Stimulated activated effector memory CD8-positive, alpha-beta T cell treated with anti-CD3 and anti-CD28 coated beads, Interleukin-12 subunit alpha, Interleukin-12 subunit beta, amount 100 ng/mL, for 72 hours (primary cell): ENCODE measurements at regions not wholly inside any gene's neighbourhood (a gene's known extent, or its start where the extent isn't known, plus 50 kb on each side); places are given as distances from the start of the nearest gene placed in this dataset.
A peak's percentile ranks its signal among the peaks of the same experiment; 100 is the strongest.

ENCODE experiments used
- ATAC-seq: fragments of 150-1000 bp; cut with Tn5 transposase; 2 replicates; pipeline ENCODE4 v1.10.0; 2021
- DNase-seq, 2 donors: peaks; one replicate each; pipeline ENCODE4 v3.0.0; 2021 to 2022; ENCODE audit warnings: low spot score in 2 of 2
- H3K27ac Mint-ChIP-seq: one replicate; pipeline ENCODE4 v1.8.0; 2022; ENCODE audit warnings: mild to moderate bottlenecking, mixed read lengths
- H3K36me3 Mint-ChIP-seq: one replicate; pipeline ENCODE4 v1.8.0; 2022; ENCODE audit warnings: mild to moderate bottlenecking, mixed read lengths
- H3K4me1 Mint-ChIP-seq: one replicate; pipeline ENCODE4 v1.8.0; 2022; ENCODE audit warnings: mixed read lengths
- H3K4me3 Mint-ChIP-seq: one replicate; pipeline ENCODE4 v1.8.0; 2022; ENCODE audit warnings: mild to moderate bottlenecking, mixed read lengths
- H3K9me3 Mint-ChIP-seq: one replicate; pipeline ENCODE4 v1.8.0; 2022; ENCODE audit warnings: mixed read lengths

- ATAC-seq, result no peak
- no peak overlapping the region for H3K4me3 Mint-ChIP-seq
- peaks cover 41% of the 10 kb centered on the region for H3K4me1 Mint-ChIP-seq
- H3K9me3 Mint-ChIP-seq, result no peaks in the 10 kb centered on the region
- peaks cover 12% of the 10 kb centered on the region for H3K36me3 Mint-ChIP-seq
- H3K27ac Mint-ChIP-seq, result peak overlapping the region; percentile 32
- DNase-seq, result no peak
Observed at GRCh38 chr12:124486346-124486963, 81.0 kb downstream of the NCOR2 start.

GRCh38 chr12:124485371-124485770, 82.0 kb downstream of the NCOR2 start:
- peak overlapping the region; percentile 80 for H3K27ac Mint-ChIP-seq
- no peak for DNase-seq
- H3K4me3 Mint-ChIP-seq, result no peak overlapping the region
- peaks cover 12% of the 10 kb centered on the region for H3K36me3 Mint-ChIP-seq
- peaks cover 49% of the 10 kb centered on the region for H3K4me1 Mint-ChIP-seq
- no peak for ATAC-seq
- H3K9me3 Mint-ChIP-seq, result no peaks in the 10 kb centered on the region

GRCh38 chr12:124484526-124484953, 82.9 kb downstream of the NCOR2 start:
- no peak overlapping the region for H3K4me3 Mint-ChIP-seq
- no peak for ATAC-seq
- H3K27ac Mint-ChIP-seq, result peak overlapping the region; percentile 80
- H3K36me3 Mint-ChIP-seq, result peaks cover 12% of the 10 kb centered on the region
- H3K9me3 Mint-ChIP-seq, result no peaks in the 10 kb centered on the region
- no peak for DNase-seq
- peaks cover 52% of the 10 kb centered on the region for H3K4me1 Mint-ChIP-seq

GRCh38 chr12:124484067-124484466, 83.3 kb downstream of the NCOR2 start:
- Mint-ChIP-seq H3K36me3 (peaks cover 12% of the 10 kb centered on the region), H3K4me1 (peaks cover 56% of the 10 kb centered on the region), H3K9me3 (no peaks in the 10 kb centered on the region), H3K27ac (peak overlapping the region; percentile 80), H3K4me3 (no peak overlapping the region)
- ATAC-seq, result no peak
- no peak for DNase-seq

GRCh38 chr12:124482901-124483799, 84.3 kb downstream of the NCOR2 start:
- no peak for ATAC-seq
- no peak for DNase-seq

GRCh38 chr12:124482567-124482893, 84.9 kb downstream of the NCOR2 start:
- Mint-ChIP-seq H3K4me1 (peaks cover 63% of the 10 kb centered on the region), H3K36me3 (peaks cover 22% of the 10 kb centered on the region), H3K4me3 (no peak overlapping the region), H3K9me3 (no peaks in the 10 kb centered on the region), H3K27ac (no peak overlapping the region)
- no peak for DNase-seq
- no peak for ATAC-seq

More at GRCh38 chr12:124482901-124483799, 84.3 kb downstream of the NCOR2 start:
- peaks cover 64% of the 10 kb centered on the region for H3K4me1 Mint-ChIP-seq
- no peak overlapping the region for H3K27ac Mint-ChIP-seq
- H3K9me3 Mint-ChIP-seq, result no peaks in the 10 kb centered on the region
- H3K36me3 Mint-ChIP-seq, result peaks cover 21% of the 10 kb centered on the region
- H3K4me3 Mint-ChIP-seq, result no peak overlapping the region

- Mint-ChIP-seq H3K36me3 (peaks cover 28% of the 10 kb centered on the region), H3K9me3 (no peaks in the 10 kb centered on the region), H3K27ac (no peak overlapping the region), H3K4me3 (no peak overlapping the region), H3K4me1 (peaks cover 60% of the 10 kb centered on the region)
- no peak for DNase-seq
- no peak for ATAC-seq
Observed at GRCh38 chr12:124481772-124482566, 85.4 kb downstream of the NCOR2 start.

GRCh38 chr12:124481257-124481750, 86.1 kb downstream of the NCOR2 start:
- DNase-seq (no peak), ATAC-seq (no peak)
- Mint-ChIP-seq H3K36me3 (peaks cover 35% of the 10 kb centered on the region), H3K4me1 (peaks cover 60% of the 10 kb centered on the region), H3K4me3 (peak overlapping the region; percentile 38), H3K27ac (no peak overlapping the region), H3K9me3 (no peaks in the 10 kb centered on the region)

GRCh38 chr12:124480469-124481256, 86.7 kb downstream of the NCOR2 start:
- ATAC-seq (peak; percentile 90), DNase-seq (peak in 1 of 2 donors; percentile 74)
- Mint-ChIP-seq H3K36me3 (peaks cover 36% of the 10 kb centered on the region), H3K9me3 (no peaks in the 10 kb centered on the region), H3K4me3 (peak overlapping the region; percentile 38), H3K4me1 (peaks cover 55% of the 10 kb centered on the region), H3K27ac (peak overlapping the region; percentile 26)

GRCh38 chr12:124479680-124480468, 87.5 kb downstream of the NCOR2 start:
- H3K4me3 Mint-ChIP-seq, result peak overlapping the region; percentile 38
- peaks cover 36% of the 10 kb centered on the region for H3K36me3 Mint-ChIP-seq

GRCh38 chr12:124478985-124479645, 88.3 kb downstream of the NCOR2 start:
- peaks cover 35% of the 10 kb centered on the region for H3K36me3 Mint-ChIP-seq
- no peak overlapping the region for H3K4me3 Mint-ChIP-seq
- ATAC-seq, result no peak
- DNase-seq, result no peak
- H3K27ac Mint-ChIP-seq, result no peak overlapping the region
- H3K9me3 Mint-ChIP-seq, result no peaks in the 10 kb centered on the region
- H3K4me1 Mint-ChIP-seq, result peaks cover 44% of the 10 kb centered on the region

More at GRCh38 chr12:124479680-124480468, 87.5 kb downstream of the NCOR2 start:
- Mint-ChIP-seq H3K9me3 (no peaks in the 10 kb centered on the region), H3K4me1 (peaks cover 52% of the 10 kb centered on the region), H3K27ac (peak overlapping the region; percentile 26)
- peak; percentile 35 for ATAC-seq
- no peak for DNase-seq

- DNase-seq (no peak), ATAC-seq (no peak)
- Mint-ChIP-seq H3K27ac (no peak overlapping the region), H3K4me3 (no peak overlapping the region), H3K4me1 (peaks cover 44% of the 10 kb centered on the region), H3K9me3 (peaks cover 5% of the 10 kb centered on the region), H3K36me3 (peaks cover 37% of the 10 kb centered on the region)
Observed at GRCh38 chr12:124478416-124478815, 89.0 kb downstream of the NCOR2 start.

- no peak for DNase-seq
- Mint-ChIP-seq H3K4me3 (no peak overlapping the region), H3K27ac (no peak overlapping the region), H3K4me1 (peaks cover 38% of the 10 kb centered on the region), H3K36me3 (peaks cover 44% of the 10 kb centered on the region), H3K9me3 (peaks cover 5% of the 10 kb centered on the region)
- ATAC-seq, result no peak
Observed at GRCh38 chr12:124477107-124477915, 90.1 kb downstream of the NCOR2 start.
